Glutamatergic neuron (in vitro differentiated cells): ENCODE measurements at regions not wholly inside any gene's neighbourhood (a gene's known extent, or its start where the extent isn't known, plus 50 kb on each side); places are given as distances from the start of the nearest gene placed in this dataset.

ENCODE experiments used
- DNase-seq: peaks from one replicate; pipeline ENCODE4 v3.0.0; 2022
- H3K27ac Mint-ChIP-seq: one replicate; pipeline ENCODE4 v1.8.0; 2020; ENCODE audit warnings: mild to moderate bottlenecking, mixed read lengths, inconsistent platforms; ENCODE audit not compliant: unreplicated experiment
- H3K27me3 Mint-ChIP-seq: one replicate; pipeline ENCODE4 v1.8.0; 2020; ENCODE audit warnings: mild to moderate bottlenecking, moderate library complexity, mixed read lengths, inconsistent platforms; ENCODE audit not compliant: unreplicated experiment
- H3K36me3 Mint-ChIP-seq: one replicate; pipeline ENCODE4 v1.8.0; 2020; ENCODE audit warnings: mild to moderate bottlenecking, mixed read lengths, inconsistent platforms; ENCODE audit not compliant: unreplicated experiment
- H3K4me1 Mint-ChIP-seq: one replicate; pipeline ENCODE4 v1.8.0; 2020; ENCODE audit warnings: mild to moderate bottlenecking, low read depth, mixed read lengths, inconsistent platforms; ENCODE audit not compliant: unreplicated experiment
- H3K4me3 Mint-ChIP-seq: one replicate; pipeline ENCODE4 v1.8.0; 2020; ENCODE audit warnings: mild to moderate bottlenecking, mixed read lengths, inconsistent platforms; ENCODE audit not compliant: unreplicated experiment
- H3K9me3 Mint-ChIP-seq: one replicate; pipeline ENCODE4 v1.8.0; 2020; ENCODE audit warnings: mild to moderate bottlenecking, moderate library complexity, mixed read lengths, inconsistent platforms; ENCODE audit not compliant: unreplicated experiment
- TF ChIP-seq, protein P1 (sequence below): fragments of 200-600 bp; sonication (generic); IDR thresholded peaks from one replicate; pipeline ENCODE4 v1.5.0; 2021; ENCODE audit not compliant: partially characterized antibody, unreplicated experiment

- Mint-ChIP-seq H3K36me3 (no peaks in the 10 kb centered on the region), H3K4me3 (no peak overlapping the region), H3K27ac (no peak overlapping the region), H3K9me3 (no peaks in the 10 kb centered on the region), H3K27me3 (no peaks in the 10 kb centered on the region), H3K4me1 (no peaks in the 10 kb centered on the region)
- TF ChIP-seq, protein P1, sequence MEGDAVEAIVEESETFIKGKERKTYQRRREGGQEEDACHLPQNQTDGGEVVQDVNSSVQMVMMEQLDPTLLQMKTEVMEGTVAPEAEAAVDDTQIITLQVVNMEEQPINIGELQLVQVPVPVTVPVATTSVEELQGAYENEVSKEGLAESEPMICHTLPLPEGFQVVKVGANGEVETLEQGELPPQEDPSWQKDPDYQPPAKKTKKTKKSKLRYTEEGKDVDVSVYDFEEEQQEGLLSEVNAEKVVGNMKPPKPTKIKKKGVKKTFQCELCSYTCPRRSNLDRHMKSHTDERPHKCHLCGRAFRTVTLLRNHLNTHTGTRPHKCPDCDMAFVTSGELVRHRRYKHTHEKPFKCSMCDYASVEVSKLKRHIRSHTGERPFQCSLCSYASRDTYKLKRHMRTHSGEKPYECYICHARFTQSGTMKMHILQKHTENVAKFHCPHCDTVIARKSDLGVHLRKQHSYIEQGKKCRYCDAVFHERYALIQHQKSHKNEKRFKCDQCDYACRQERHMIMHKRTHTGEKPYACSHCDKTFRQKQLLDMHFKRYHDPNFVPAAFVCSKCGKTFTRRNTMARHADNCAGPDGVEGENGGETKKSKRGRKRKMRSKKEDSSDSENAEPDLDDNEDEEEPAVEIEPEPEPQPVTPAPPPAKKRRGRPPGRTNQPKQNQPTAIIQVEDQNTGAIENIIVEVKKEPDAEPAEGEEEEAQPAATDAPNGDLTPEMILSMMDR: no peak
- no peak for DNase-seq
Observed at GRCh38 chr1:82214606-82215005, 413.9 kb downstream of the ADGRL2 start.

GRCh38 chr1:82197606-82198005 lies 396.9 kb downstream of the ADGRL2 start:
- H3K9me3 Mint-ChIP-seq: no peaks in the 10 kb centered on the region
- no peaks in the 10 kb centered on the region for H3K27me3 Mint-ChIP-seq
- TF ChIP-seq, protein P1: no peak
- no peak for DNase-seq
- H3K27ac Mint-ChIP-seq: no peak overlapping the region
- no peaks in the 10 kb centered on the region for H3K36me3 Mint-ChIP-seq
- no peak overlapping the region for H3K4me3 Mint-ChIP-seq
- peaks cover 1% of the 10 kb centered on the region for H3K4me1 Mint-ChIP-seq

- H3K9me3 Mint-ChIP-seq: no peaks in the 10 kb centered on the region
- no peaks in the 10 kb centered on the region for H3K4me1 Mint-ChIP-seq
- no peak overlapping the region for H3K27ac Mint-ChIP-seq
- TF ChIP-seq, protein P1: no peak
- H3K4me3 Mint-ChIP-seq: no peak overlapping the region
- DNase-seq: no peak
- H3K27me3 Mint-ChIP-seq: no peaks in the 10 kb centered on the region
- H3K36me3 Mint-ChIP-seq: no peaks in the 10 kb centered on the region
Observed at GRCh38 chr1:82195245-82195644, 394.5 kb downstream of the ADGRL2 start.

- no peaks in the 10 kb centered on the region for H3K9me3 Mint-ChIP-seq
- H3K27me3 Mint-ChIP-seq: peaks cover 2% of the 10 kb centered on the region
- no peaks in the 10 kb centered on the region for H3K4me1 Mint-ChIP-seq
- DNase-seq: no peak
- H3K4me3 Mint-ChIP-seq: no peak overlapping the region
- TF ChIP-seq, protein P1: no peak
- H3K36me3 Mint-ChIP-seq: no peaks in the 10 kb centered on the region
- no peak overlapping the region for H3K27ac Mint-ChIP-seq
Observed at GRCh38 chr1:82185084-82185483, 384.4 kb downstream of the ADGRL2 start.

DNA sequence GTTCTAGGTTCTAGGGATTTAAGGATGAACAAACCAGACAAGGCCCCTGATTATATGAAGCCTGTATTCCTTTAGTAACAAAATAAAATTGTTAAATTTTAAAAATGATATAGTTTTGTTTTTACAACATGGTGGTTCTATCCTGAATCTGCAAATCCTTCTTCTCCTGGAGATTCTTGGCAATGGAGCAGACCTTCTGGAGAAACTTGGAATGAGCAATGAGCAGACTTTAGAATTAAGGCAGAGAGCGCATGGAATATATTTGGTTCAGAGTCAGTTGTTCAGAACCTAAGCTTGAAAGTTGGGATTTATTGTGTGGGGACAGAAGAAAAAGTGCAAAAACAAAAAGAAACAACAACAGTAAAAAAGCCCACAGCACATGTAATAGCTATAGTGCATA lies 381.1 kb downstream of the ADGRL2 start:
- no peaks in the 10 kb centered on the region for H3K9me3 Mint-ChIP-seq
- peaks cover 2% of the 10 kb centered on the region for H3K27me3 Mint-ChIP-seq
- no peak overlapping the region for H3K4me3 Mint-ChIP-seq
- TF ChIP-seq, protein P1: no peak
- no peak overlapping the region for H3K27ac Mint-ChIP-seq
- DNase-seq: no peak
- no peaks in the 10 kb centered on the region for H3K4me1 Mint-ChIP-seq
- no peaks in the 10 kb centered on the region for H3K36me3 Mint-ChIP-seq
